GM12891 (cell line): ENCODE measurements at regions not wholly inside any gene's neighbourhood (a gene's known extent, or its start where the extent isn't known, plus 50 kb on each side); places are given as distances from the start of the nearest gene placed in this dataset.

Experiments
- PAX5 ChIP-seq: IDR thresholded peaks from 2 replicates; pipeline ENCODE4 v1.6.1; 2011; ENCODE audit warnings: low read length, moderate library complexity, mild to moderate bottlenecking; ENCODE audit not compliant: insufficient read depth, severe bottlenecking
- POLR2A ChIP-seq: IDR thresholded peaks from 2 replicates; pipeline ENCODE4 v1.6.1; 2011; ENCODE audit warnings: low read depth, low read length, control low read depth
- POLR2AphosphoS5 ChIP-seq: IDR thresholded peaks from 2 replicates; pipeline ENCODE4 v1.6.1; 2011; ENCODE audit warnings: low read depth, low read length, control low read depth
- SPI1 ChIP-seq: IDR thresholded peaks from 2 replicates; pipeline ENCODE4 v1.6.1; 2011; ENCODE audit warnings: low read depth, low read length, control low read depth
- TAF1 ChIP-seq: IDR thresholded peaks from 2 replicates; pipeline ENCODE4 v1.6.1; 2011; ENCODE audit warnings: low read depth, low read length, control low read depth

DNA sequence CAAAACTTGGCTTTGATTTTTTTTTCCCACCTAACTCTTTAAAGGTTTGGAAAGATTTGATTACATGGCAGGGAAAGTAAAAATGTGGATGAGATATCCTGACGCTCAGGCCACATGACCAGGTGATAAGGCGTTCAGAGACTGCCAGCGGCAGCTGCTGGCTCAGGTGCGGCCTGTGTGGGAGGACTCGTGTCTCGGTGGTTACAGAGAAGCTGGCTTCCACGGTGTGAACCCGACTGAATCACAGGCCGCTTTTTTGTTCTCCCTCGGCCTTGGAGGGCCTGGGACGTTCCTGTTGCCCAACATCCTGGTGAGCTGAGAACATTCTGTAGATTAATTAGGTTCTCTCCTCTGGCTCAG, 124.2 kb upstream of the ZNF516 start:
- TF ChIP-seq POLR2A (no peak), POLR2AphosphoS5 (no peak), SPI1 (no peak), TAF1 (no peak), PAX5 (no peak)
